H9 (cell line): ENCODE measurements at regions not wholly inside any gene's neighbourhood (a gene's known extent, or its start where the extent isn't known, plus 50 kb on each side); places are given as distances from the start of the nearest gene placed in this dataset.

Experiments
- DNase-seq: peaks from one replicate; pipeline ENCODE4 v3.0.0-alpha.2; 2017
- H2AFZ ChIP-seq: one replicate; pipeline ENCODE4 v1.6.1; 2013; ENCODE audit warnings: mild to moderate bottlenecking, low read length, control low read depth, moderate library complexity
- H2AK5ac ChIP-seq: 2 replicates; pipeline ENCODE4 v1.6.1; 2013; ENCODE audit warnings: low read length, control low read depth, mixed read lengths; ENCODE audit not compliant: insufficient read length
- H2BK120ac ChIP-seq: one replicate; pipeline ENCODE4 v1.6.1; 2013; ENCODE audit warnings: low read depth, mild to moderate bottlenecking, low read length, control low read depth, inconsistent platforms; ENCODE audit not compliant: poor library complexity, severe bottlenecking
- H2BK12ac ChIP-seq: 2 replicates; pipeline ENCODE4 v1.6.1; 2013; ENCODE audit warnings: low read length, control low read depth, mixed read lengths, low read depth; ENCODE audit not compliant: insufficient read length
- H2BK15ac ChIP-seq: 2 replicates; pipeline ENCODE4 v1.6.1; 2013; ENCODE audit warnings: low read depth, low read length, control low read depth
- H2BK20ac ChIP-seq: one replicate; pipeline ENCODE4 v1.6.1; 2013; ENCODE audit warnings: low read depth, mild to moderate bottlenecking, low read length, control low read depth, inconsistent platforms; ENCODE audit not compliant: poor library complexity, severe bottlenecking
- H2BK5ac ChIP-seq: 2 replicates; pipeline ENCODE4 v1.6.1; 2013; ENCODE audit warnings: low read length, control low read depth, mixed read lengths; ENCODE audit not compliant: insufficient read length
- H3K14ac ChIP-seq: 2 replicates; pipeline ENCODE4 v1.6.1; 2013; ENCODE audit warnings: low read length, control low read depth; ENCODE audit not compliant: insufficient read depth
- H3K18ac ChIP-seq: 2 replicates; pipeline ENCODE4 v1.6.1; 2013; ENCODE audit warnings: low read depth, mild to moderate bottlenecking, mixed read lengths, low read length, control low read depth; ENCODE audit not compliant: insufficient read length
- H3K23ac ChIP-seq: 2 replicates; pipeline ENCODE4 v1.6.1; 2013; ENCODE audit warnings: low read length, control low read depth, mixed read lengths, low read depth; ENCODE audit not compliant: insufficient read length
- H3K23me2 ChIP-seq: 2 replicates; pipeline ENCODE4 v1.6.1; 2013; ENCODE audit warnings: low read depth, mild to moderate bottlenecking, mixed read lengths, low read length, control low read depth; ENCODE audit not compliant: insufficient read length, poor library complexity, severe bottlenecking
- H3K27ac ChIP-seq: 2 replicates; pipeline ENCODE4 v1.5.1; 2013; ENCODE audit warnings: low read length, control low read depth, mixed read lengths, low read depth; ENCODE audit not compliant: insufficient read length
- H3K27me3 ChIP-seq: 2 replicates; pipeline ENCODE4 v1.6.1; 2013; ENCODE audit warnings: low read length, control low read depth, inconsistent platforms; ENCODE audit not compliant: insufficient read depth
- H3K4ac ChIP-seq: 2 replicates; pipeline ENCODE4 v1.6.1; 2013; ENCODE audit warnings: low read depth, mild to moderate bottlenecking, control low read depth, inconsistent platforms, low read length, moderate library complexity
- H3K4me1 ChIP-seq: 2 replicates; pipeline ENCODE4 v1.6.1; 2013; ENCODE audit warnings: low read length, control low read depth, inconsistent platforms; ENCODE audit not compliant: insufficient read depth
- H3K4me2 ChIP-seq: 2 replicates; pipeline ENCODE4 v1.6.1; 2013; ENCODE audit warnings: low read length, control low read depth, mixed read lengths; ENCODE audit not compliant: insufficient read length, insufficient read depth
- H3K56ac ChIP-seq: 2 replicates; pipeline ENCODE4 v1.6.1; 2013; ENCODE audit warnings: low read depth, mild to moderate bottlenecking, mixed read lengths, low read length, control low read depth; ENCODE audit not compliant: insufficient read length
- H3K79me1 ChIP-seq: 2 replicates; pipeline ENCODE4 v1.6.1; 2013; ENCODE audit warnings: low read depth, mild to moderate bottlenecking, moderate library complexity, low read length, control low read depth, inconsistent platforms; ENCODE audit not compliant: insufficient read depth, poor library complexity, severe bottlenecking
- H3K79me2 ChIP-seq: 2 replicates; pipeline ENCODE4 v1.6.1; 2013; ENCODE audit warnings: low read length, control low read depth, inconsistent platforms; ENCODE audit not compliant: insufficient read depth
- H3K9ac ChIP-seq: 2 replicates; pipeline ENCODE4 v1.6.1; 2013; ENCODE audit warnings: low read length, control low read depth, mixed read lengths; ENCODE audit not compliant: insufficient read length; ENCODE audit errors: extremely low read depth
- H3K9me3 ChIP-seq: one replicate; pipeline ENCODE4 v1.6.1; 2013; ENCODE audit warnings: low read depth, low read length, inconsistent platforms; ENCODE audit not compliant: control insufficient read depth
- H3T11ph ChIP-seq: one replicate; pipeline ENCODE4 v1.6.1; 2013; ENCODE audit warnings: mild to moderate bottlenecking, low read length, control low read depth, inconsistent platforms
- H4K20me1 ChIP-seq: one replicate; pipeline ENCODE4 v1.6.1; 2013; ENCODE audit not compliant: control insufficient read depth, insufficient read length, insufficient read depth
- H4K5ac ChIP-seq: 2 replicates; pipeline ENCODE4 v1.6.1; 2013; ENCODE audit warnings: low read depth, mild to moderate bottlenecking, mixed read lengths, low read length, control low read depth; ENCODE audit not compliant: insufficient read length
- H4K8ac ChIP-seq: replicated peaks from 2 replicates; pipeline ENCODE4 v1.6.1; 2013; ENCODE audit warnings: low read length, control low read depth, mixed read lengths, low read depth; ENCODE audit not compliant: insufficient read length
- H4K91ac ChIP-seq: 2 replicates; pipeline ENCODE4 v1.6.1; 2013; ENCODE audit warnings: low read depth, mild to moderate bottlenecking, moderate library complexity, mixed read lengths, low read length, control low read depth; ENCODE audit not compliant: insufficient read length
- H3K27ac Mint-ChIP-seq, 3 experiments: 2 replicates in 2 of 3; 3 replicates in 1 of 3; pipeline ENCODE4 v1.8.0; 2020 to 2021; ENCODE audit warnings: mixed read lengths in 3 of 3, mild to moderate bottlenecking in 1 of 3, moderate library complexity in 1 of 3
- H3K27me3 Mint-ChIP-seq: 2 replicates; pipeline ENCODE4 v1.8.0; 2021; ENCODE audit warnings: low read depth, mild to moderate bottlenecking, moderate library complexity, mixed read lengths
- H3K36me3 Mint-ChIP-seq, 3 experiments: 2 replicates in 2 of 3; 3 replicates in 1 of 3; pipeline ENCODE4 v1.8.0; 2020 to 2021; ENCODE audit warnings: low read depth in 3 of 3, mixed read lengths in 3 of 3; ENCODE audit not compliant: insufficient read depth in 1 of 3
- H3K4me1 Mint-ChIP-seq, 2 experiments: 2 replicates each; pipeline ENCODE4 v1.8.0; 2020; ENCODE audit warnings: mixed read lengths in 2 of 2
- H3K4me3 Mint-ChIP-seq, 2 experiments: 2 replicates in 1 of 2; 3 replicates in 1 of 2; pipeline ENCODE4 v1.8.0; 2020 to 2021; ENCODE audit warnings: mild to moderate bottlenecking in 2 of 2, mixed read lengths in 2 of 2, moderate library complexity in 1 of 2
- H3K9me3 Mint-ChIP-seq, 2 experiments: 2 replicates in 1 of 2; 3 replicates in 1 of 2; pipeline ENCODE4 v1.8.0; 2020; ENCODE audit warnings: mild to moderate bottlenecking in 2 of 2, mixed read lengths in 2 of 2, moderate library complexity in 1 of 2
- CTCF ChIP-seq: fragments of 200-600 bp; sonication (generic); conservative IDR thresholded peaks from 3 replicates; pipeline ENCODE4 v1.8.0; 2021; ENCODE audit warnings: antibody characterized with exemption, mild to moderate bottlenecking

DNA sequence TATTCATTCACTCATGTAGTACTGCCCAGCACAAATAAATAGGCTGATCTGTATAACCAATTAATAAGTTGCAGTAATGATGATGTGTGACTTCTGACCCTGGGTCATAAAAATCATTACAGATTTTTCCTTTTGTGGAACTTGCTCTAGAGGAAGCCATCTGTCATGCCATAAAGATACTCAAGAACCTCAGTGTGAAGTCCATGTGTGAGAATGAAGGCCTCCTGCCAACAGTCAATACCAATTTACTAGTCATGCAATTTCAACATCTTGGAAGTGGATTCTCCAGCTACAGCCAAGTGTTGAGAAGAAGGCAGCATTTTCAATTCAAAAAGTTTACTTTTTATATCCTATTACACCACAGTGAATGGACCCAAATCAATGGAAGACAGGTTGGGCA, 435.6 kb upstream of the LRRC4C start:
- Histone ChIP-seq H3K4me2 (no peak overlapping the region), H2BK12ac (no peak overlapping the region), H3K23ac (no peak overlapping the region), H3K18ac (no peak overlapping the region), H3K27ac (no peak overlapping the region), H3K14ac (no peak overlapping the region), H2BK15ac (no peak overlapping the region), H2AK5ac (no peak overlapping the region), H3K4ac (no peak overlapping the region), H3K23me2 (no peaks in the 10 kb centered on the region), H3K79me1 (no peaks in the 10 kb centered on the region), H3K4me1 (no peaks in the 10 kb centered on the region), H4K8ac (no peak overlapping the region), H4K5ac (no peak overlapping the region), H4K91ac (no peak overlapping the region), H2BK20ac (no peak overlapping the region), H3K27me3 (no peaks in the 10 kb centered on the region), H4K20me1 (no peaks in the 10 kb centered on the region), H3K9me3 (no peaks in the 10 kb centered on the region), H3K79me2 (no peaks in the 10 kb centered on the region), H3T11ph (no peak overlapping the region), H2BK120ac (no peak overlapping the region), H2BK5ac (peak overlapping the region; percentile 72), H3K56ac (no peak overlapping the region), H2AFZ (no peak overlapping the region), H3K9ac (no peak overlapping the region)
- no peak for TF ChIP-seq CTCF
- Mint-ChIP-seq H3K27ac (no peak overlapping the region), H3K36me3 (no peaks in the 10 kb centered on the region), H3K4me3 (no peak overlapping the region), H3K27me3 (no peaks in the 10 kb centered on the region), H3K9me3 (no peaks in the 10 kb centered on the region), H3K4me1 (no peaks in the 10 kb centered on the region)
- no peak for DNase-seq
